ENCODE measurements at regions not wholly inside any gene's neighbourhood (a gene's known extent, or its start where the extent isn't known, plus 50 kb on each side); places are given as distances from the start of the nearest gene placed in this dataset.
"Not testable (repeated sequence)": the region's sequence is repeated elsewhere in the genome, so short reads cannot be mapped to it uniquely, and the experiment has no call there.

GRCh38 chr5:106085136-106085535, 1585.6 kb downstream of the EFNA5 start:
- ATAC-seq (ENCODE audit: low read depth) (no peak), DNase-seq (no peak)
- Mint-ChIP-seq H3K4me3 (no peak overlapping the region), H3K27me3 (no peaks in the 10 kb centered on the region), H3K36me3 (ENCODE audit: low read depth) (no peaks in the 10 kb centered on the region), H3K27ac (no peak overlapping the region), H3K4me1 (no peaks in the 10 kb centered on the region), H3K9me3 (no peaks in the 10 kb centered on the region)
- CTCF ChIA-PET = no interaction called here
- intact Hi-C loops (cut with micrococcal nuclease) = no loop called here
- POLR2A ChIA-PET = no interaction called here
- no peak for TF ChIP-seq CTCF (IDR thresholded peaks at IDR 0.05)

- TF ChIP-seq CTCF (IDR thresholded peaks at IDR 0.05) = no peak
- no peak overlapping the region for H3K4me3 Mint-ChIP-seq
- CTCF ChIA-PET = no interaction called here
- intact Hi-C loops (cut with micrococcal nuclease) = no loop called here
- ATAC-seq (ENCODE audit: low read depth) (no peak), DNase-seq (no peak)
- no peaks in the 10 kb centered on the region for H3K9me3 Mint-ChIP-seq
- H3K27ac Mint-ChIP-seq = no peak overlapping the region
- POLR2A ChIA-PET = no interaction called here
- no peaks in the 10 kb centered on the region for H3K4me1 Mint-ChIP-seq
- no peaks in the 10 kb centered on the region for H3K36me3 Mint-ChIP-seq (ENCODE audit: low read depth)
- no peaks in the 10 kb centered on the region for H3K27me3 Mint-ChIP-seq
These were observed 1590.2 kb downstream of the EFNA5 start for GRCh38 chr5:106080535-106080934.

GRCh38 chr5:106076655-106077054, 1594.1 kb downstream of the EFNA5 start:
- Mint-ChIP-seq H3K36me3 (ENCODE audit: low read depth) (no peaks in the 10 kb centered on the region), H3K9me3 (no peaks in the 10 kb centered on the region), H3K4me1 (no peaks in the 10 kb centered on the region), H3K27me3 (no peaks in the 10 kb centered on the region), H3K4me3 (no peak overlapping the region), H3K27ac (no peak overlapping the region)
- CTCF ChIA-PET = no interaction called here
- DNase-seq = no peak
- intact Hi-C loops (cut with micrococcal nuclease) = no loop called here
- ATAC-seq (ENCODE audit: low read depth) = no peak
- TF ChIP-seq CTCF (IDR thresholded peaks at IDR 0.05) = no peak
- POLR2A ChIA-PET = no interaction called here

- no peaks in the 10 kb centered on the region for H3K9me3 Mint-ChIP-seq
- no peak for TF ChIP-seq CTCF (IDR thresholded peaks at IDR 0.05)
- ATAC-seq (ENCODE audit: low read depth) (no peak), DNase-seq (no peak)
- CTCF ChIA-PET = no interaction called here
- intact Hi-C loops (cut with micrococcal nuclease) = no loop called here
- no peaks in the 10 kb centered on the region for H3K27me3 Mint-ChIP-seq
- no peaks in the 10 kb centered on the region for H3K36me3 Mint-ChIP-seq (ENCODE audit: low read depth)
- H3K4me3 Mint-ChIP-seq = no peak overlapping the region
- POLR2A ChIA-PET = no interaction called here
- no peak overlapping the region for H3K27ac Mint-ChIP-seq
- no peaks in the 10 kb centered on the region for H3K4me1 Mint-ChIP-seq
These were observed 1598.5 kb downstream of the EFNA5 start for GRCh38 chr5:106072208-106072607.

- no peak for TF ChIP-seq CTCF (IDR thresholded peaks at IDR 0.05)
- Mint-ChIP-seq H3K27me3 (no peaks in the 10 kb centered on the region), H3K4me1 (no peaks in the 10 kb centered on the region), H3K36me3 (ENCODE audit: low read depth) (no peaks in the 10 kb centered on the region), H3K9me3 (peaks cover 3% of the 10 kb centered on the region), H3K27ac (no peak overlapping the region), H3K4me3 (no peak overlapping the region)
- CTCF ChIA-PET = no interaction called here
- DNase-seq (no peak), ATAC-seq (ENCODE audit: low read depth) (no peak)
- intact Hi-C loops (cut with micrococcal nuclease) = no loop called here
- POLR2A ChIA-PET = no interaction called here
These were observed 1623.4 kb downstream of the EFNA5 start for GRCh38 chr5:106047341-106047740.

GRCh38 chr5:106032069-106032468, 1638.7 kb downstream of the EFNA5 start:
- H3K27me3 Mint-ChIP-seq; DNase-seq; H3K4me1 Mint-ChIP-seq; H3K9me3 Mint-ChIP-seq; ATAC-seq (ENCODE audit: low read depth); H3K4me3 Mint-ChIP-seq; POLR2A ChIA-PET; H3K36me3 Mint-ChIP-seq (ENCODE audit: low read depth); CTCF ChIA-PET; H3K27ac Mint-ChIP-seq: not testable (repeated sequence)
- intact Hi-C loops (cut with micrococcal nuclease) = loop anchor here (10.0 kb wide), 1 partner anchor 937 kb away; no protein-coding TSS in a partner anchor

All from activated B cell treated with CpG ODN at 0.5 μM for 24 hours (primary cell).